ENCODE measurements at regions not wholly inside any gene's neighbourhood (a gene's known extent, or its start where the extent isn't known, plus 50 kb on each side); places are given as distances from the start of the nearest gene placed in this dataset.

DNA sequence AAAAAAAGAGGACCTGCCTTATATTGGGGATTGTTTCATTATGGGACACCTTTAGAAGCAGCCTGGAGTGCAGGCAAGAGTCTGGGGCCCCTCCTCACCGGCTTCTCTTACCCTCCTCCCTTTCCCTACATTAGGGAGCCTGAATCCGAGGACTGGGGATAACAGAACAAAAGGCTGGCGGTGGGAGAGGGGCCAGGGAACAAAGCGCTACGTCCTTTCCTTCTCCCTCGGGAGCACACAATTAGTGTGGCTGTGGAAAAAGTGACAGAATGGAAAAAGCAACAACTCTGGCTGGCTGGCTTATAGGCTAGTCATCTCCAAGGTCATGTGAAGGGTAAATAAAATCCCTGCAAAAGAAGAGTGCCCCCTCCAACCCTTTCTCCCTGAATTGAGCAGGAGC is 74.7 kb downstream of the LSM5 start:
- TF ChIP-seq, protein P1, sequence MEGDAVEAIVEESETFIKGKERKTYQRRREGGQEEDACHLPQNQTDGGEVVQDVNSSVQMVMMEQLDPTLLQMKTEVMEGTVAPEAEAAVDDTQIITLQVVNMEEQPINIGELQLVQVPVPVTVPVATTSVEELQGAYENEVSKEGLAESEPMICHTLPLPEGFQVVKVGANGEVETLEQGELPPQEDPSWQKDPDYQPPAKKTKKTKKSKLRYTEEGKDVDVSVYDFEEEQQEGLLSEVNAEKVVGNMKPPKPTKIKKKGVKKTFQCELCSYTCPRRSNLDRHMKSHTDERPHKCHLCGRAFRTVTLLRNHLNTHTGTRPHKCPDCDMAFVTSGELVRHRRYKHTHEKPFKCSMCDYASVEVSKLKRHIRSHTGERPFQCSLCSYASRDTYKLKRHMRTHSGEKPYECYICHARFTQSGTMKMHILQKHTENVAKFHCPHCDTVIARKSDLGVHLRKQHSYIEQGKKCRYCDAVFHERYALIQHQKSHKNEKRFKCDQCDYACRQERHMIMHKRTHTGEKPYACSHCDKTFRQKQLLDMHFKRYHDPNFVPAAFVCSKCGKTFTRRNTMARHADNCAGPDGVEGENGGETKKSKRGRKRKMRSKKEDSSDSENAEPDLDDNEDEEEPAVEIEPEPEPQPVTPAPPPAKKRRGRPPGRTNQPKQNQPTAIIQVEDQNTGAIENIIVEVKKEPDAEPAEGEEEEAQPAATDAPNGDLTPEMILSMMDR (IDR thresholded peaks at IDR 0.05): no peak
- no peak for TF ChIP-seq ZFX (IDR thresholded peaks at IDR 0.05; ENCODE audit: borderline replicate concordance)

Measured in 22Rv1 (cell line).